Fibroblast of lung (primary cell): ENCODE measurements at regions not wholly inside any gene's neighbourhood (a gene's known extent, or its start where the extent isn't known, plus 50 kb on each side); places are given as distances from the start of the nearest gene placed in this dataset.
A peak's percentile ranks its signal among the peaks of the same experiment; 100 is the strongest.

ENCODE experiments used
- DNase-seq, 2 donors: peaks; one replicate each; pipeline versions ENCODE4 v3.0.0 to v3.0.0-alpha.2; 2010; ENCODE audit warnings: low read depth in 2 of 2
- H2AFZ ChIP-seq: 2 replicates; pipeline ENCODE4 v1.5.1; 2012; ENCODE audit warnings: low read length, control low read depth, inconsistent platforms
- H3K27ac ChIP-seq: 2 replicates; pipeline ENCODE4 v1.5.1; 2011; ENCODE audit warnings: low read length, control low read depth; ENCODE audit not compliant: insufficient read depth
- H3K27me3 ChIP-seq: 2 replicates; pipeline ENCODE4 v1.5.1; 2011; ENCODE audit warnings: mild to moderate bottlenecking, low read length; ENCODE audit not compliant: control insufficient read depth, insufficient read depth
- H3K36me3 ChIP-seq: 2 replicates; pipeline ENCODE4 v1.5.1; 2011; ENCODE audit warnings: low read length; ENCODE audit not compliant: control insufficient read depth, insufficient read depth
- H3K4me1 ChIP-seq: 2 replicates; pipeline ENCODE4 v1.5.1; 2011; ENCODE audit warnings: low read length; ENCODE audit not compliant: control insufficient read depth, insufficient read depth; ENCODE audit errors: extremely low read depth
- H3K4me2 ChIP-seq: 2 replicates; pipeline ENCODE4 v1.5.1; 2011; ENCODE audit warnings: low read length, control low read depth; ENCODE audit not compliant: insufficient read depth; ENCODE audit errors: extremely low read depth
- H3K4me3 ChIP-seq, 4 experiments: fragments of 200-600 bp in 1 of 4; sonication (generic) in 1 of 4; replicated peaks in 1 of 4; 2 replicates each; pipeline ENCODE4 v1.5.1; 2011 to 2016; ENCODE audit warnings: low read length in 4 of 4, low read depth in 3 of 4, mild to moderate bottlenecking in 3 of 4, control low read depth in 2 of 4, inconsistent platforms in 1 of 4, mixed read lengths in 1 of 4; ENCODE audit not compliant: insufficient read depth in 1 of 4; ENCODE audit errors: control extremely low read depth in 1 of 4
- H3K79me2 ChIP-seq: 2 replicates; pipeline ENCODE4 v1.5.1; 2012; ENCODE audit warnings: mild to moderate bottlenecking, low read length, inconsistent platforms; ENCODE audit not compliant: control insufficient read depth, insufficient read depth
- H3K9ac ChIP-seq: 2 replicates; pipeline ENCODE4 v1.5.1; 2011; ENCODE audit warnings: mild to moderate bottlenecking, low read length, control low read depth; ENCODE audit not compliant: insufficient read depth
- H3K9me3 ChIP-seq: 2 replicates; pipeline ENCODE4 v1.5.1; 2012; ENCODE audit warnings: low read depth, low read length; ENCODE audit not compliant: control insufficient read depth, insufficient read depth
- H4K20me1 ChIP-seq: 2 replicates; pipeline ENCODE4 v1.5.1; 2011; ENCODE audit warnings: low read length; ENCODE audit not compliant: control insufficient read depth, insufficient read depth; ENCODE audit errors: extremely low read depth
- EZH2 ChIP-seq: IDR thresholded peaks from 2 replicates; pipeline ENCODE4 v1.5.1; 2012; ENCODE audit warnings: low read length, control low read depth, mild to moderate bottlenecking; ENCODE audit errors: missing control alignments
- TF ChIP-seq, protein P1 (sequence below), 2 donors: IDR thresholded peaks in 1 of 2; conservative IDR thresholded peaks in 1 of 2; 1 replicate in 1 of 2; 2 replicates in 1 of 2; pipeline ENCODE4 v1.5.1; 2011 to 2012; ENCODE audit warnings: low read length in 2 of 2, control low read depth in 1 of 2, inconsistent platforms in 1 of 2, low read depth in 1 of 2, mild to moderate bottlenecking in 1 of 2

- Histone ChIP-seq H3K9me3 (no peaks in the 10 kb centered on the region), H3K79me2 (no peaks in the 10 kb centered on the region), H3K27me3 (no peaks in the 10 kb centered on the region), H3K36me3 (no peaks in the 10 kb centered on the region), H3K27ac (no peak overlapping the region), H3K4me3 (no peak overlapping the region), H2AFZ (no peak overlapping the region), H3K9ac (no peak overlapping the region), H3K4me1 (no peaks in the 10 kb centered on the region), H4K20me1 (no peaks in the 10 kb centered on the region), H3K4me2 (no peak overlapping the region)
- DNase-seq = no peak
- TF ChIP-seq EZH2 = no peak
- TF ChIP-seq, protein P1, sequence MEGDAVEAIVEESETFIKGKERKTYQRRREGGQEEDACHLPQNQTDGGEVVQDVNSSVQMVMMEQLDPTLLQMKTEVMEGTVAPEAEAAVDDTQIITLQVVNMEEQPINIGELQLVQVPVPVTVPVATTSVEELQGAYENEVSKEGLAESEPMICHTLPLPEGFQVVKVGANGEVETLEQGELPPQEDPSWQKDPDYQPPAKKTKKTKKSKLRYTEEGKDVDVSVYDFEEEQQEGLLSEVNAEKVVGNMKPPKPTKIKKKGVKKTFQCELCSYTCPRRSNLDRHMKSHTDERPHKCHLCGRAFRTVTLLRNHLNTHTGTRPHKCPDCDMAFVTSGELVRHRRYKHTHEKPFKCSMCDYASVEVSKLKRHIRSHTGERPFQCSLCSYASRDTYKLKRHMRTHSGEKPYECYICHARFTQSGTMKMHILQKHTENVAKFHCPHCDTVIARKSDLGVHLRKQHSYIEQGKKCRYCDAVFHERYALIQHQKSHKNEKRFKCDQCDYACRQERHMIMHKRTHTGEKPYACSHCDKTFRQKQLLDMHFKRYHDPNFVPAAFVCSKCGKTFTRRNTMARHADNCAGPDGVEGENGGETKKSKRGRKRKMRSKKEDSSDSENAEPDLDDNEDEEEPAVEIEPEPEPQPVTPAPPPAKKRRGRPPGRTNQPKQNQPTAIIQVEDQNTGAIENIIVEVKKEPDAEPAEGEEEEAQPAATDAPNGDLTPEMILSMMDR (conservative IDR thresholded peaks at IDR 0.05 in 1 of 2, IDR thresholded peaks at IDR 0.05 in 1 of 2; ENCODE audit: low read depth in 1 of 2, low read length in 2 of 2) = no peak
These were observed 128.4 kb downstream of the RGS21 start for GRCh38 chr1:192445241-192445640.

GRCh38 chr1:192445839-192446489, 129.2 kb downstream of the RGS21 start:
- Histone ChIP-seq H3K4me2 (peak overlapping the region; percentile 7), H3K9me3 (no peaks in the 10 kb centered on the region), H3K27me3 (no peaks in the 10 kb centered on the region), H3K4me1 (no peaks in the 10 kb centered on the region), H3K79me2 (no peaks in the 10 kb centered on the region), H2AFZ (no peak overlapping the region), H3K27ac (no peak overlapping the region), H3K9ac (no peak overlapping the region), H3K36me3 (no peaks in the 10 kb centered on the region), H3K4me3 (peak overlapping the region in 1 of 4 experiments; percentile 29), H4K20me1 (no peaks in the 10 kb centered on the region)
- TF ChIP-seq EZH2 = no peak
- TF ChIP-seq, protein P1 (conservative IDR thresholded peaks at IDR 0.05 in 1 of 2, IDR thresholded peaks at IDR 0.05 in 1 of 2; ENCODE audit: low read depth in 1 of 2, low read length in 2 of 2) = peak; percentile 41 to 63
- peak; percentile 40 to 74 for DNase-seq

GRCh38 chr1:192448026-192448578, 127.5 kb upstream of the RGS1 start:
- no peak overlapping the region for H2AFZ ChIP-seq
- TF ChIP-seq, protein P1 (conservative IDR thresholded peaks at IDR 0.05 in 1 of 2, IDR thresholded peaks at IDR 0.05 in 1 of 2; ENCODE audit: low read depth in 1 of 2, low read length in 2 of 2) = no peak
- no peak for TF ChIP-seq EZH2
- no peaks in the 10 kb centered on the region for H4K20me1 ChIP-seq
- no peaks in the 10 kb centered on the region for H3K36me3 ChIP-seq
- H3K4me2 ChIP-seq = no peak overlapping the region
- no peak overlapping the region for H3K4me3 ChIP-seq
- H3K79me2 ChIP-seq = no peaks in the 10 kb centered on the region
- no peaks in the 10 kb centered on the region for H3K27me3 ChIP-seq
- H3K9me3 ChIP-seq = no peaks in the 10 kb centered on the region
- no peaks in the 10 kb centered on the region for H3K4me1 ChIP-seq
- H3K9ac ChIP-seq = no peak overlapping the region
- peak in 1 of 2 donors; percentile 54 for DNase-seq
- H3K27ac ChIP-seq = no peak overlapping the region
